ENCODE measurements at regions not wholly inside any gene's neighbourhood (a gene's known extent, or its start where the extent isn't known, plus 50 kb on each side); places are given as distances from the start of the nearest gene placed in this dataset.

DNA sequence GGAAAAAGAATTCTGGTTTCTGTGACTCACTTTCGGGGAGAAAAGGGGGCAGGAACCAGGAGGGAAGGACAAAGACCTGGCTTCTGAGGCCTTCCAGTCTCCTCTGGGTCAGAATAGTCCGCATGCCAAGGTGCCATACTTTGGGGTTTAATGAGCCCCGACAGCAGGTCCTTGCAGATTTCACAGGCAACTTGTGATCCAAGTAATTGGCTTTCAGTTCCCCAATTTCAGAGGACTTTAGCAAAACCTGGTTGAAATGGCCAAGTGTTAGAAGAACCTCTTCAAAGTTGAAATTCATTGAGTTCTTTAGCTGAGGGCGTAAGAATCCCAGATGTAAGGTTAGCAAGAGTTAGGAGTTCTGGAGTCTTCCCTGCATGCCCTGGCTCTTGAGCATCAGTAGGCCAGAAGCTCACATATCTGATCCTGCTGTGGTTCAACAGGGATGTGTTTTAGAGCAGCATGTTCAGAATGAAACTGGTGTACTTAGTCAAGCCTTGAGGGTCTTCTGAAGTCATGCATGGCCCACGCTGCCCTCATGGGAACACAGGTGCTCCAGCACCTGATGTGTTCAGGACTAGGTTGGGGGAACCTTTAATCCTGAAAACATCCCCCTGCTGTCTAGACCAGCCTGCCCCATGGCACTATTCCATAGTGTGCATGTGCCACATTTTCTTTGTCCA lies 143.0 kb downstream of the NUP35 start (continued):
- TF ChIP-seq, protein P1, sequence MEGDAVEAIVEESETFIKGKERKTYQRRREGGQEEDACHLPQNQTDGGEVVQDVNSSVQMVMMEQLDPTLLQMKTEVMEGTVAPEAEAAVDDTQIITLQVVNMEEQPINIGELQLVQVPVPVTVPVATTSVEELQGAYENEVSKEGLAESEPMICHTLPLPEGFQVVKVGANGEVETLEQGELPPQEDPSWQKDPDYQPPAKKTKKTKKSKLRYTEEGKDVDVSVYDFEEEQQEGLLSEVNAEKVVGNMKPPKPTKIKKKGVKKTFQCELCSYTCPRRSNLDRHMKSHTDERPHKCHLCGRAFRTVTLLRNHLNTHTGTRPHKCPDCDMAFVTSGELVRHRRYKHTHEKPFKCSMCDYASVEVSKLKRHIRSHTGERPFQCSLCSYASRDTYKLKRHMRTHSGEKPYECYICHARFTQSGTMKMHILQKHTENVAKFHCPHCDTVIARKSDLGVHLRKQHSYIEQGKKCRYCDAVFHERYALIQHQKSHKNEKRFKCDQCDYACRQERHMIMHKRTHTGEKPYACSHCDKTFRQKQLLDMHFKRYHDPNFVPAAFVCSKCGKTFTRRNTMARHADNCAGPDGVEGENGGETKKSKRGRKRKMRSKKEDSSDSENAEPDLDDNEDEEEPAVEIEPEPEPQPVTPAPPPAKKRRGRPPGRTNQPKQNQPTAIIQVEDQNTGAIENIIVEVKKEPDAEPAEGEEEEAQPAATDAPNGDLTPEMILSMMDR (conservative IDR thresholded peaks at IDR 0.05; ENCODE audit: low read depth in 2 of 2), result no peak
- TF ChIP-seq EZH2phosphoT487 (IDR thresholded peaks at IDR 0.05; ENCODE audit: unreplicated experiment), result no peak

DNA sequence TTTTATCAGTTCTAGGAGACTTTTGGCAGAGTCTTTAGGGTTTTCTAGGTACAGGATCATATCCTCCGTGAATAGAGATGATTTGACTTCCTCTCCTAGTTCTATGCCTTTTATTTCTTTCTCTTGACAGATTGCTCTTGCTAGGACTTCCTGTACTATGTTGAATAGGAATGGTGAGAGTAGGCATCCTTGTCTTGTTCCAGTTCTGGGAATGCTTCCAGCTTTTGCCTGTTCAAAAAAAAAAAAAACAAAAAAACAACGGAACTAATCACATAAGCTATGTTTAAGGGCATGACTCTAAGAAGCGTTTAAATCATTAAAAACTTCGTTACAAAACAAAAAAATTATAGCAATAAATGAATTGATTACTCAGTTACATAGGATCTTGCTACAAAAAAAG lies 145.7 kb downstream of the NUP35 start:
- Histone ChIP-seq H2AFZ (no peak overlapping the region), H3K36me3 (ENCODE audit: insufficient read depth) (no peaks in the 10 kb centered on the region), H3K4me3 (no peak overlapping the region), H3K4me2 (no peak overlapping the region), H3K79me2 (replicated peaks; ENCODE audit: insufficient read depth) (no peaks in the 10 kb centered on the region), H3F3A (replicated peaks; ENCODE audit: low read depth) (no peaks in the 10 kb centered on the region), H4K20me1 (replicated peaks; ENCODE audit: insufficient read depth) (no peaks in the 10 kb centered on the region), H3K9me2 (ENCODE audit: insufficient read depth) (no peaks in the 10 kb centered on the region; the same call in 1 of the 2 replicates), H3K27me3 (ENCODE audit: insufficient read depth) (no peaks in the 10 kb centered on the region), H3K27ac (ENCODE audit: low read depth) (no peak overlapping the region), H3K4me1 (ENCODE audit: insufficient read depth) (no peaks in the 10 kb centered on the region)
- Mint-ChIP-seq H3K36me3 (ENCODE audit: low read depth) (peaks cover 4% of the 10 kb centered on the region; the same call in 2 of the 3 replicates), H3K27me3 (ENCODE audit: insufficient read depth, low read depth, poor library complexity) (peaks cover 1% of the 10 kb centered on the region), H3K4me3 (no peak overlapping the region), H3K9me3 (peaks cover 7% of the 10 kb centered on the region), H3K27ac (no peak overlapping the region), H3K4me1 (no peaks in the 10 kb centered on the region)
- TF ChIP-seq ZNF114 (CRISPR knock-in tag; IDR thresholded peaks at IDR 0.05), result no peak
- TF ChIP-seq CREB1 (CRISPR knock-in tag; IDR thresholded peaks at IDR 0.05; ENCODE audit: low read depth), result no peak
- DNase-seq (ENCODE audit: low spot score), result no peak
- ATAC-seq, result no peak

- H3K4me2 ChIP-seq, result no peak overlapping the region
- Mint-ChIP-seq H3K4me1 (no peaks in the 10 kb centered on the region), H3K9me3 (no peaks in the 10 kb centered on the region), H3K36me3 (ENCODE audit: low read depth) (no peaks in the 10 kb centered on the region), H3K27ac (no peak overlapping the region), H3K27me3 (ENCODE audit: insufficient read depth, low read depth, poor library complexity) (peaks cover 6% of the 10 kb centered on the region), H3K4me3 (no peak overlapping the region)
- no peaks in the 10 kb centered on the region for H3K79me2 ChIP-seq (replicated peaks; ENCODE audit: insufficient read depth)
- peaks cover 3% of the 10 kb centered on the region; the same call in 1 of the 2 replicates for H3K27me3 ChIP-seq (ENCODE audit: insufficient read depth)
- no peaks in the 10 kb centered on the region for H4K20me1 ChIP-seq (replicated peaks; ENCODE audit: insufficient read depth)
- no peaks in the 10 kb centered on the region for H3K36me3 ChIP-seq (ENCODE audit: insufficient read depth)
- no peak for ATAC-seq
- no peak overlapping the region for H2AFZ ChIP-seq
- H3K27ac ChIP-seq (ENCODE audit: low read depth), result no peak overlapping the region
- H3K9me2 ChIP-seq (ENCODE audit: insufficient read depth), result peaks cover 3% of the 10 kb centered on the region; the same call in 1 of the 2 replicates
- no peak overlapping the region for H3K4me3 ChIP-seq
- DNase-seq (ENCODE audit: low spot score), result no peak
- H3K4me1 ChIP-seq (ENCODE audit: insufficient read depth), result no peaks in the 10 kb centered on the region
- H3F3A ChIP-seq (replicated peaks; ENCODE audit: low read depth), result no peaks in the 10 kb centered on the region
- no peak for TF ChIP-seq EZH2phosphoT487 (IDR thresholded peaks at IDR 0.05; ENCODE audit: unreplicated experiment)
- TF ChIP-seq ZNF331 (CRISPR knock-in tag; IDR thresholded peaks at IDR 0.05; ENCODE audit: low read depth), result no peak
- TF ChIP-seq, protein P1 (conservative IDR thresholded peaks at IDR 0.05; ENCODE audit: low read depth in 2 of 2), result no peak
- TF ChIP-seq CREB1 (CRISPR knock-in tag; IDR thresholded peaks at IDR 0.05; ENCODE audit: low read depth), result no peak
- no peak for TF ChIP-seq STAT1 (IDR thresholded peaks at IDR 0.05; ENCODE audit: unreplicated experiment)
- TF ChIP-seq, protein P2, sequence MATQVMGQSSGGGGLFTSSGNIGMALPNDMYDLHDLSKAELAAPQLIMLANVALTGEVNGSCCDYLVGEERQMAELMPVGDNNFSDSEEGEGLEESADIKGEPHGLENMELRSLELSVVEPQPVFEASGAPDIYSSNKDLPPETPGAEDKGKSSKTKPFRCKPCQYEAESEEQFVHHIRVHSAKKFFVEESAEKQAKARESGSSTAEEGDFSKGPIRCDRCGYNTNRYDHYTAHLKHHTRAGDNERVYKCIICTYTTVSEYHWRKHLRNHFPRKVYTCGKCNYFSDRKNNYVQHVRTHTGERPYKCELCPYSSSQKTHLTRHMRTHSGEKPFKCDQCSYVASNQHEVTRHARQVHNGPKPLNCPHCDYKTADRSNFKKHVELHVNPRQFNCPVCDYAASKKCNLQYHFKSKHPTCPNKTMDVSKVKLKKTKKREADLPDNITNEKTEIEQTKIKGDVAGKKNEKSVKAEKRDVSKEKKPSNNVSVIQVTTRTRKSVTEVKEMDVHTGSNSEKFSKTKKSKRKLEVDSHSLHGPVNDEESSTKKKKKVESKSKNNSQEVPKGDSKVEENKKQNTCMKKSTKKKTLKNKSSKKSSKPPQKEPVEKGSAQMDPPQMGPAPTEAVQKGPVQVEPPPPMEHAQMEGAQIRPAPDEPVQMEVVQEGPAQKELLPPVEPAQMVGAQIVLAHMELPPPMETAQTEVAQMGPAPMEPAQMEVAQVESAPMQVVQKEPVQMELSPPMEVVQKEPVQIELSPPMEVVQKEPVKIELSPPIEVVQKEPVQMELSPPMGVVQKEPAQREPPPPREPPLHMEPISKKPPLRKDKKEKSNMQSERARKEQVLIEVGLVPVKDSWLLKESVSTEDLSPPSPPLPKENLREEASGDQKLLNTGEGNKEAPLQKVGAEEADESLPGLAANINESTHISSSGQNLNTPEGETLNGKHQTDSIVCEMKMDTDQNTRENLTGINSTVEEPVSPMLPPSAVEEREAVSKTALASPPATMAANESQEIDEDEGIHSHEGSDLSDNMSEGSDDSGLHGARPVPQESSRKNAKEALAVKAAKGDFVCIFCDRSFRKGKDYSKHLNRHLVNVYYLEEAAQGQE (IDR thresholded peaks at IDR 0.05; ENCODE audit: unreplicated experiment), result no peak
- TF ChIP-seq ZNF114 (CRISPR knock-in tag; IDR thresholded peaks at IDR 0.05), result no peak
- no peak for TF ChIP-seq JUNB (IDR thresholded peaks at IDR 0.05; ENCODE audit: unreplicated experiment)
- no peak for TF ChIP-seq NANOG (IDR thresholded peaks at IDR 0.05; ENCODE audit: borderline replicate concordance)
Observed at GRCh38 chr2:183283209-183283608, 159.0 kb downstream of the NUP35 start.

Data from GM23338 (cell line).